Calu3 (cell line): ENCODE measurements at regions not wholly inside any gene's neighbourhood (a gene's known extent, or its start where the extent isn't known, plus 50 kb on each side); places are given as distances from the start of the nearest gene placed in this dataset.

Experiments
- BruUV-seq: library from RNA; stranded (reverse); fragments of 400-500 nt; replicated peaks from 2 replicates; lab custom pipeline; 2021; lab: Mats Ljungman, UMichigan
- CTCF ChIA-PET: fragments of 300-600 bp; sonication (Branson Sonifier 250); formaldehyde crosslinking; loops from one replicate; lab custom pipeline; 2022; ENCODE audit warnings: antibody characterized with exemption; lab: Charles Lee
- DNase-seq: peaks from one replicate; pipeline ENCODE4 v3.0.0; 2022
- H3K27ac Mint-ChIP-seq: one replicate; pipeline ENCODE4 v1.8.0; 2022; ENCODE audit warnings: mixed read lengths; ENCODE audit not compliant: unreplicated experiment
- H3K27me3 Mint-ChIP-seq: one replicate; pipeline ENCODE4 v1.8.0; 2022; ENCODE audit warnings: mixed read lengths; ENCODE audit not compliant: unreplicated experiment
- H3K36me3 Mint-ChIP-seq: one replicate; pipeline ENCODE4 v1.8.0; 2022; ENCODE audit warnings: mild to moderate bottlenecking, moderate library complexity, mixed read lengths; ENCODE audit not compliant: insufficient read depth, unreplicated experiment
- H3K4me1 Mint-ChIP-seq: one replicate; pipeline ENCODE4 v1.8.0; 2022; ENCODE audit warnings: mild to moderate bottlenecking, low read depth, mixed read lengths; ENCODE audit not compliant: unreplicated experiment
- H3K4me3 Mint-ChIP-seq: one replicate; pipeline ENCODE4 v1.8.0; 2022; ENCODE audit warnings: mild to moderate bottlenecking, low read depth, moderate library complexity, mixed read lengths; ENCODE audit not compliant: unreplicated experiment
- H3K9me3 Mint-ChIP-seq: one replicate; pipeline ENCODE4 v1.8.0; 2022; ENCODE audit warnings: low read depth, mixed read lengths; ENCODE audit not compliant: unreplicated experiment
- intact Hi-C: fragments of 100-400 bp; cut with micrococcal nuclease; formaldehyde crosslinking; loops from one replicate; pipeline ENCODE4 v1.10.0; 2022; ENCODE audit not compliant: unreplicated experiment
- TF ChIP-seq, protein P1 (sequence below): fragments of 200-600 bp; IDR thresholded peaks from one replicate; pipeline ENCODE4 v1.8.0; 2022; ENCODE audit warnings: antibody characterized with exemption; ENCODE audit not compliant: unreplicated experiment

DNA sequence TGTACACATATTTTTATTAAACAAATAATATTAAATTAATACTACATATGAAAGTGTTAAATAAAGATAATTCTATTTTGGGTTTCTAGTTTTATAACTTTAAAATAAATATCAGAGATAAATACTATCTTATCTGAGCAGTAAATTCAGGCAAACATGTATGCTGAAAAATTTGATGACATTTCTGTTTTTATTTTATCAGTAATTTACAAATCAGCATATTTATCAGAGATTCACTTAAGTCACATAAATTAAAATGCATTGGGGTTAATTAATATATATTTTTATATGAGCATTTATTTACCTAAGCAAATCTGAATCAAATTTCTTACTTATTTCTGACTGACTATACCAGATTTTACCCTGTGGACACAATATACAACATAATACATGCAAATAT, 1499.8 kb downstream of the OTOL1 start:
- H3K27ac Mint-ChIP-seq = no peak overlapping the region
- CTCF ChIA-PET = no interaction called here
- BruUV-seq = no TSS peak
- H3K4me3 Mint-ChIP-seq = no peak overlapping the region
- H3K36me3 Mint-ChIP-seq = no peaks in the 10 kb centered on the region
- no peak for DNase-seq
- H3K4me1 Mint-ChIP-seq = peaks cover 8% of the 10 kb centered on the region
- H3K27me3 Mint-ChIP-seq = no peaks in the 10 kb centered on the region
- intact Hi-C loops = no loop called here
- H3K9me3 Mint-ChIP-seq = peaks cover 12% of the 10 kb centered on the region
- TF ChIP-seq, protein P1, sequence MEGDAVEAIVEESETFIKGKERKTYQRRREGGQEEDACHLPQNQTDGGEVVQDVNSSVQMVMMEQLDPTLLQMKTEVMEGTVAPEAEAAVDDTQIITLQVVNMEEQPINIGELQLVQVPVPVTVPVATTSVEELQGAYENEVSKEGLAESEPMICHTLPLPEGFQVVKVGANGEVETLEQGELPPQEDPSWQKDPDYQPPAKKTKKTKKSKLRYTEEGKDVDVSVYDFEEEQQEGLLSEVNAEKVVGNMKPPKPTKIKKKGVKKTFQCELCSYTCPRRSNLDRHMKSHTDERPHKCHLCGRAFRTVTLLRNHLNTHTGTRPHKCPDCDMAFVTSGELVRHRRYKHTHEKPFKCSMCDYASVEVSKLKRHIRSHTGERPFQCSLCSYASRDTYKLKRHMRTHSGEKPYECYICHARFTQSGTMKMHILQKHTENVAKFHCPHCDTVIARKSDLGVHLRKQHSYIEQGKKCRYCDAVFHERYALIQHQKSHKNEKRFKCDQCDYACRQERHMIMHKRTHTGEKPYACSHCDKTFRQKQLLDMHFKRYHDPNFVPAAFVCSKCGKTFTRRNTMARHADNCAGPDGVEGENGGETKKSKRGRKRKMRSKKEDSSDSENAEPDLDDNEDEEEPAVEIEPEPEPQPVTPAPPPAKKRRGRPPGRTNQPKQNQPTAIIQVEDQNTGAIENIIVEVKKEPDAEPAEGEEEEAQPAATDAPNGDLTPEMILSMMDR = no peak

DNA sequence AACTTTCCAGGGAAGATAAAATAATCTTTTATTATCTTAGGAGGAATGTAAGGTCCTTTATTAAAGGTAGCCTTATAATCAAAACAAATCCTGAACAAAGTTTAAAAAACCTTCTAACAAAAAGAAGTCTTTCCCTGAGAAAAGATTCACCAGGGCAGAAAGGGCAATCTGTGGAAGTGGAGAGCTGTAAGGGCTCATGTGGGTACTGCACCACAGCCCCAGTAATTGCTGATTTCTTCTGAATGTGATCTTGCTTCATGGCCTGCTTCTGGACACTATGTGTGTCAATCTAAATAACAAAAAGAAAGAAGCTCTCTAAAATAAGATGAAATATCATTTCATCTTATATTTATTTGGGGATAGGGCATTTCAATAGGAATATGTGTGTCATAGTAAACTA, 1501.6 kb downstream of the OTOL1 start:
- intact Hi-C loops = loop anchor here (1.0 kb wide), 1 partner anchor 8 kb away; no protein-coding TSS in a partner anchor
- H3K9me3 Mint-ChIP-seq = peaks cover 12% of the 10 kb centered on the region
- no peak for DNase-seq
- CTCF ChIA-PET = interaction anchor here (0.7 to 1.3 kb wide), 3 partner anchors 11 to 18 kb away, joined by 3 to 5 read pairs (median 5); no protein-coding TSS in a partner anchor
- H3K27me3 Mint-ChIP-seq = no peaks in the 10 kb centered on the region
- no peak overlapping the region for H3K4me3 Mint-ChIP-seq
- TF ChIP-seq, protein P1 = no peak
- H3K4me1 Mint-ChIP-seq = peaks cover 8% of the 10 kb centered on the region
- no peak overlapping the region for H3K27ac Mint-ChIP-seq
- no TSS peak for BruUV-seq
- no peaks in the 10 kb centered on the region for H3K36me3 Mint-ChIP-seq

DNA sequence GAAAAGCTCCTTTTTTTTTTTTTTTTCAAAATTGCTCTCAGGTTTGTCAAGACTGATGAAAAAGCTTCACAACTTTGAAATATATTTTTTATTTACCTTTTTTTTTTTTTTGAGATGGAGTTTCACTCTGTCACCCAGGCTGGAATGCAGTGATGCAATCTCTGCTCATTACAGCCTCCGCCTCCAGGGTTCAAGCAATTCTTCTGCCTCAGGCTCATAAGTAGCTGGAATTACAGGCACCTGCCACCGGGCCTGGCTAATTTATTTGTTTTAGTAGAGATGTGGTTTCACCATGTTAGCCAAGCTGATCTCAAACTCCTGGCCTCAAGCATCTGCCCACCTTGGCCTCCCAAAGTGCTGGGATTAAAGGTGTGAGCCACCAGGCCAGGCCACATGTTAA, 1515.0 kb downstream of the OTOL1 start:
- BruUV-seq = no TSS peak
- CTCF ChIA-PET = interaction anchor here (0.7 to 1.0 kb wide), 4 partner anchors 13 to 941 kb away, joined by 3 to 4 read pairs (median 3); no protein-coding TSS in a partner anchor
- TF ChIP-seq, protein P1 = no peak
- Mint-ChIP-seq H3K9me3 (peaks cover 4% of the 10 kb centered on the region), H3K27ac (no peak overlapping the region), H3K4me3 (no peak overlapping the region), H3K36me3 (no peaks in the 10 kb centered on the region), H3K4me1 (no peaks in the 10 kb centered on the region), H3K27me3 (no peaks in the 10 kb centered on the region)
- DNase-seq = no peak
- intact Hi-C loops = no loop called here

DNA sequence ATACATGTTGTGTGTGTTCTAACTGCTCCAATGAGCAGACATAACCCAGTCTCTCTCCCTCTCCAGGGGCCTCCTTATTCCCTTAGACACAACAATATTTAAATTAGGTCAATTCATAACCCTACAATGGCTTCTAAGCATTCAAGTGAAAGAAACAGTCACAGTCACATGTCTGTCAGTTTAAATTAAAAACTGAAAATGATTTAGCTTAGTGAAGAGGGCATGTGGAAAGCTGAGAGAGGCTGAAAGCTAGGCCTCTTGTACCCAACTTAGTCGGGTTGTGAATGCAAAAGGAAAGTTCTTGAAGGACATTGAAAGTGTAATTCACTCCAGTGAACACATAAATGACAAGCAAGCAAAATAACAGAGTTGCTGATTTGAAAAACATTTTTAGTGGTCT, 1519.6 kb downstream of the OTOL1 start:
- Mint-ChIP-seq H3K4me1 (no peaks in the 10 kb centered on the region), H3K9me3 (peaks cover 3% of the 10 kb centered on the region), H3K27me3 (no peaks in the 10 kb centered on the region), H3K4me3 (no peak overlapping the region), H3K36me3 (no peaks in the 10 kb centered on the region), H3K27ac (no peak overlapping the region)
- BruUV-seq = no TSS peak
- intact Hi-C loops = no loop called here
- no peak for DNase-seq
- TF ChIP-seq, protein P1 = no peak
- CTCF ChIA-PET = no interaction called here
